ENCODE measurements at regions not wholly inside any gene's neighbourhood (a gene's known extent, or its start where the extent isn't known, plus 50 kb on each side); places are given as distances from the start of the nearest gene placed in this dataset.

- TF ChIP-seq CTCF (IDR thresholded peaks at IDR 0.05; ENCODE audit: insufficient read depth, low read depth, low read length) (no peak), EZH2 (IDR thresholded peaks at IDR 0.05; ENCODE audit: insufficient read depth, low read length) (no peak)
Measured at GRCh38 chr2:204359076-204359475, 186.2 kb upstream of the PARD3B start.
